ENCODE measurements at regions not wholly inside any gene's neighbourhood (a gene's known extent, or its start where the extent isn't known, plus 50 kb on each side); places are given as distances from the start of the nearest gene placed in this dataset.

DNA sequence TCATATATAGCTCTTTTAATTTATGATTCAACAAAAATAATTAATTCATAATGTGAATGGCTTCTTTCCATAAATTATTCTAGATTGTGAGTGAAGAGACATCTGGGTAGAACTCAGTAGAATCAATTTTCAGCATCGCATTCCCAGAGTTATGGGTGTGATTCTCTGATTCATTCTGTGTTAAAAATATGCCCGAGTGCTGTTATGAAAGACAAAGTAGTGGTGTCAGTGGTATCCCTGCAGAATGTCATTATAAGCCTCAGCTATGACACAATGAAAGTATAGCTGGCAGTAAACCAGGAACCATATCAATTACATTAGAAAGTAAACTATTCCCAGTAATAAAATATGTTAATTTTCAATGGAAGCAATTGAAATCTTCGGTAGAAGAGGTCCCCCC lies 480.5 kb upstream of the SLITRK1 start:
- TF ChIP-seq, protein P1, sequence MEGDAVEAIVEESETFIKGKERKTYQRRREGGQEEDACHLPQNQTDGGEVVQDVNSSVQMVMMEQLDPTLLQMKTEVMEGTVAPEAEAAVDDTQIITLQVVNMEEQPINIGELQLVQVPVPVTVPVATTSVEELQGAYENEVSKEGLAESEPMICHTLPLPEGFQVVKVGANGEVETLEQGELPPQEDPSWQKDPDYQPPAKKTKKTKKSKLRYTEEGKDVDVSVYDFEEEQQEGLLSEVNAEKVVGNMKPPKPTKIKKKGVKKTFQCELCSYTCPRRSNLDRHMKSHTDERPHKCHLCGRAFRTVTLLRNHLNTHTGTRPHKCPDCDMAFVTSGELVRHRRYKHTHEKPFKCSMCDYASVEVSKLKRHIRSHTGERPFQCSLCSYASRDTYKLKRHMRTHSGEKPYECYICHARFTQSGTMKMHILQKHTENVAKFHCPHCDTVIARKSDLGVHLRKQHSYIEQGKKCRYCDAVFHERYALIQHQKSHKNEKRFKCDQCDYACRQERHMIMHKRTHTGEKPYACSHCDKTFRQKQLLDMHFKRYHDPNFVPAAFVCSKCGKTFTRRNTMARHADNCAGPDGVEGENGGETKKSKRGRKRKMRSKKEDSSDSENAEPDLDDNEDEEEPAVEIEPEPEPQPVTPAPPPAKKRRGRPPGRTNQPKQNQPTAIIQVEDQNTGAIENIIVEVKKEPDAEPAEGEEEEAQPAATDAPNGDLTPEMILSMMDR (IDR thresholded peaks at IDR 0.05; ENCODE audit: insufficient read depth, low read length), result no peak
- TF ChIP-seq, protein P2, sequence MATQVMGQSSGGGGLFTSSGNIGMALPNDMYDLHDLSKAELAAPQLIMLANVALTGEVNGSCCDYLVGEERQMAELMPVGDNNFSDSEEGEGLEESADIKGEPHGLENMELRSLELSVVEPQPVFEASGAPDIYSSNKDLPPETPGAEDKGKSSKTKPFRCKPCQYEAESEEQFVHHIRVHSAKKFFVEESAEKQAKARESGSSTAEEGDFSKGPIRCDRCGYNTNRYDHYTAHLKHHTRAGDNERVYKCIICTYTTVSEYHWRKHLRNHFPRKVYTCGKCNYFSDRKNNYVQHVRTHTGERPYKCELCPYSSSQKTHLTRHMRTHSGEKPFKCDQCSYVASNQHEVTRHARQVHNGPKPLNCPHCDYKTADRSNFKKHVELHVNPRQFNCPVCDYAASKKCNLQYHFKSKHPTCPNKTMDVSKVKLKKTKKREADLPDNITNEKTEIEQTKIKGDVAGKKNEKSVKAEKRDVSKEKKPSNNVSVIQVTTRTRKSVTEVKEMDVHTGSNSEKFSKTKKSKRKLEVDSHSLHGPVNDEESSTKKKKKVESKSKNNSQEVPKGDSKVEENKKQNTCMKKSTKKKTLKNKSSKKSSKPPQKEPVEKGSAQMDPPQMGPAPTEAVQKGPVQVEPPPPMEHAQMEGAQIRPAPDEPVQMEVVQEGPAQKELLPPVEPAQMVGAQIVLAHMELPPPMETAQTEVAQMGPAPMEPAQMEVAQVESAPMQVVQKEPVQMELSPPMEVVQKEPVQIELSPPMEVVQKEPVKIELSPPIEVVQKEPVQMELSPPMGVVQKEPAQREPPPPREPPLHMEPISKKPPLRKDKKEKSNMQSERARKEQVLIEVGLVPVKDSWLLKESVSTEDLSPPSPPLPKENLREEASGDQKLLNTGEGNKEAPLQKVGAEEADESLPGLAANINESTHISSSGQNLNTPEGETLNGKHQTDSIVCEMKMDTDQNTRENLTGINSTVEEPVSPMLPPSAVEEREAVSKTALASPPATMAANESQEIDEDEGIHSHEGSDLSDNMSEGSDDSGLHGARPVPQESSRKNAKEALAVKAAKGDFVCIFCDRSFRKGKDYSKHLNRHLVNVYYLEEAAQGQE (IDR thresholded peaks at IDR 0.05; ENCODE audit: insufficient replicate concordance, low read depth), result no peak
